Myocyte (in vitro differentiated cells): ENCODE measurements at regions not wholly inside any gene's neighbourhood (a gene's known extent, or its start where the extent isn't known, plus 50 kb on each side); places are given as distances from the start of the nearest gene placed in this dataset. TPM values are rescaled to one million over a fixed set of nuclear protein-coding genes. Genes with fewer than 3 reads are reported as not detected.
A peak's percentile ranks its signal among the peaks of the same experiment; 100 is the strongest.

ENCODE experiments used
- DNase-seq: peaks from one replicate; pipeline ENCODE4 v3.0.0-alpha.2; 2012; ENCODE audit warnings: low read depth
- microRNA-seq: library from miRNA; unstranded; fragments of <30 nt; microRNA quantifications from one replicate; pipeline ENCODE4, GENCODE V29; 2016

- DNase-seq = no peak
Measured at GRCh38 chr11:79498667-79499066, 57.8 kb upstream of the TENM4 start.

GRCh38 chr11:79493555-79494171 is 52.8 kb upstream of the TENM4 start:
- DNase-seq = peak; percentile 70

GRCh38 chr11:79492008-79492407 is 51.2 kb upstream of the TENM4 start:
- DNase-seq = no peak

Small RNAs in the stretch of these regions (microRNA-seq; reads per million reads assigned to microRNA genes)
- gene MIR4300 = not detected
